Upper lobe of left lung (tissue), 6 donors: ENCODE measurements at regions not wholly inside any gene's neighbourhood (a gene's known extent, or its start where the extent isn't known, plus 50 kb on each side); places are given as distances from the start of the nearest gene placed in this dataset.

Source experiments
- ATAC-seq, 2 donors: fragments of 200-7000 bp; cut with Tn5 transposase; one replicate each; pipeline ENCODE4 v1.9.1; 2022; ENCODE audit warnings: mild to moderate bottlenecking in 2 of 2, moderate library complexity in 2 of 2; ENCODE audit not compliant: low FRiP score in 2 of 2
- DNase-seq, 2 donors: peaks; one replicate each; pipeline ENCODE4 v3.0.0-alpha.2; 2019 to 2020
- H3K27ac ChIP-seq, 4 donors: fragments of 200-600 bp; sonication (generic); one replicate each; pipeline ENCODE4 v1.5.1; 2016 to 2019
- H3K27me3 ChIP-seq, 4 donors: fragments of 200-600 bp; sonication (generic); one replicate each; pipeline ENCODE4 v1.5.1; 2017 to 2019
- H3K36me3 ChIP-seq, 4 donors: fragments of 200-600 bp; sonication (generic); one replicate each; pipeline ENCODE4 v1.5.1; 2016 to 2019
- H3K4me1 ChIP-seq, 4 donors: fragments of 200-600 bp; sonication (generic); one replicate each; pipeline ENCODE4 v1.5.1; 2018 to 2019
- H3K4me3 ChIP-seq, 4 donors: fragments of 200-600 bp; sonication (generic); one replicate each; pipeline ENCODE4 v1.5.1; 2017 to 2019; ENCODE audit warnings: mild to moderate bottlenecking in 2 of 4, moderate library complexity in 1 of 4
- H3K9me3 ChIP-seq, 4 donors: fragments of 200-600 bp; sonication (generic); one replicate each; pipeline ENCODE4 v1.5.1; 2018 to 2019
- EP300 ChIP-seq, 4 donors: sonication (generic); formaldehyde crosslinking; IDR thresholded peaks; one replicate each; pipeline ENCODE4 v1.5.1; 2017; ENCODE audit warnings: antibody characterized with exemption in 4 of 4, control low read depth in 2 of 4
- POLR2A ChIP-seq, 4 donors: fragments of 450-650 bp; IDR thresholded peaks; one replicate each; pipeline ENCODE4 v1.5.1; 2016 to 2017; ENCODE audit warnings: antibody characterized with exemption in 4 of 4, mild to moderate bottlenecking in 2 of 4
- POLR2AphosphoS5 ChIP-seq, 2 donors: sonication (generic); formaldehyde crosslinking; IDR thresholded peaks; one replicate each; pipeline ENCODE4 v1.5.1; 2017; ENCODE audit warnings: antibody characterized with exemption in 2 of 2
- WGBS, 2 donors: methylation state at CpG; one replicate each; pipeline ENCODE4 v1.1.5; 2017 to 2018; 5-methylcytosine and 5-hydroxymethylcytosine counted together
- TF ChIP-seq, protein P1 (sequence below), 6 experiments: fragments of 450-650 bp in 4 of 6; fragments of 200-600 bp in 2 of 6; sonication (generic) in 2 of 6; IDR thresholded peaks; one replicate each; pipeline ENCODE4 v1.5.1; 2016 to 2019; ENCODE audit warnings: antibody characterized with exemption in 6 of 6
- donor health status: DM: no; HTN: no; CAD: no; lungs with moderate emphysema.
- donor health status: DM: no; HTN: yes; CAD: no; lungs with severe emphysema.

- no peak overlapping the region for H3K27ac ChIP-seq
- peak overlapping the region in 3 of 4 donors; percentile 15 to 37 (median 23) for H3K4me3 ChIP-seq
- peak in 1 of 2 donors; percentile 86 for DNase-seq
- 6 to 7% methylated on average over 12 to 42 of the region's 45 CpGs for WGBS, 2 donors
- peaks cover 0 to 19% (median 9%) of the 10 kb centered on the region in 4 donors for H3K27me3 ChIP-seq
- ATAC-seq: peak in 1 of 2 donors; percentile 2
- TF ChIP-seq POLR2AphosphoS5 (IDR thresholded peaks at IDR 0.05): no peak
- TF ChIP-seq, protein P1, sequence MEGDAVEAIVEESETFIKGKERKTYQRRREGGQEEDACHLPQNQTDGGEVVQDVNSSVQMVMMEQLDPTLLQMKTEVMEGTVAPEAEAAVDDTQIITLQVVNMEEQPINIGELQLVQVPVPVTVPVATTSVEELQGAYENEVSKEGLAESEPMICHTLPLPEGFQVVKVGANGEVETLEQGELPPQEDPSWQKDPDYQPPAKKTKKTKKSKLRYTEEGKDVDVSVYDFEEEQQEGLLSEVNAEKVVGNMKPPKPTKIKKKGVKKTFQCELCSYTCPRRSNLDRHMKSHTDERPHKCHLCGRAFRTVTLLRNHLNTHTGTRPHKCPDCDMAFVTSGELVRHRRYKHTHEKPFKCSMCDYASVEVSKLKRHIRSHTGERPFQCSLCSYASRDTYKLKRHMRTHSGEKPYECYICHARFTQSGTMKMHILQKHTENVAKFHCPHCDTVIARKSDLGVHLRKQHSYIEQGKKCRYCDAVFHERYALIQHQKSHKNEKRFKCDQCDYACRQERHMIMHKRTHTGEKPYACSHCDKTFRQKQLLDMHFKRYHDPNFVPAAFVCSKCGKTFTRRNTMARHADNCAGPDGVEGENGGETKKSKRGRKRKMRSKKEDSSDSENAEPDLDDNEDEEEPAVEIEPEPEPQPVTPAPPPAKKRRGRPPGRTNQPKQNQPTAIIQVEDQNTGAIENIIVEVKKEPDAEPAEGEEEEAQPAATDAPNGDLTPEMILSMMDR (IDR thresholded peaks at IDR 0.05): no peak
- no peak for TF ChIP-seq POLR2A (IDR thresholded peaks at IDR 0.05)
- no peak for TF ChIP-seq EP300 (IDR thresholded peaks at IDR 0.05)
- H3K9me3 ChIP-seq: no peaks in the 10 kb centered on the region
- no peaks in the 10 kb centered on the region for H3K36me3 ChIP-seq
- peaks cover 13 to 18% (median 15%) of the 10 kb centered on the region in 4 donors for H3K4me1 ChIP-seq
Observed at GRCh38 chr10:42932735-42933447, 144.0 kb upstream of the RET start.

- peaks cover 0 to 19% (median 9%) of the 10 kb centered on the region in 4 donors for H3K27me3 ChIP-seq
Observed at GRCh38 chr10:42933448-42934340, 143.2 kb upstream of the RET start.

GRCh38 chr10:42934351-42934811, 142.5 kb upstream of the RET start:
- peak in 1 of 2 donors; percentile 3 for ATAC-seq
- H3K4me3 ChIP-seq: no peak overlapping the region
- 83 to 97% methylated on average over 5 to 8 of the region's 8 CpGs for whole genome bisulfite sequencing, 2 donors
- no peaks in the 10 kb centered on the region for H3K36me3 ChIP-seq
- TF ChIP-seq, protein P1 (IDR thresholded peaks at IDR 0.05): no peak
- TF ChIP-seq POLR2A (IDR thresholded peaks at IDR 0.05) (no peak), EP300 (IDR thresholded peaks at IDR 0.05) (no peak), POLR2AphosphoS5 (IDR thresholded peaks at IDR 0.05) (no peak)
- H3K4me1 ChIP-seq: peaks cover 13 to 18% (median 15%) of the 10 kb centered on the region in 4 donors
- no peak overlapping the region for H3K27ac ChIP-seq
- DNase-seq: no peak
- H3K27me3 ChIP-seq: peaks cover 0 to 19% (median 9%) of the 10 kb centered on the region in 4 donors
- no peaks in the 10 kb centered on the region for H3K9me3 ChIP-seq

More at GRCh38 chr10:42933448-42934340, 143.2 kb upstream of the RET start:
- Histone ChIP-seq H3K4me1 (peaks cover 13 to 18% (median 15%) of the 10 kb centered on the region in 4 donors), H3K36me3 (no peaks in the 10 kb centered on the region), H3K9me3 (no peaks in the 10 kb centered on the region), H3K4me3 (peak overlapping the region in 3 of 4 donors; percentile 15 to 37 (median 23)), H3K27ac (no peak overlapping the region)
- ATAC-seq: peak; percentile 1 to 19
- DNase-seq: peak in 1 of 2 donors; percentile 82
- TF ChIP-seq POLR2A (IDR thresholded peaks at IDR 0.05) (no peak), POLR2AphosphoS5 (IDR thresholded peaks at IDR 0.05) (no peak), EP300 (IDR thresholded peaks at IDR 0.05) (no peak)
- TF ChIP-seq, protein P1 (IDR thresholded peaks at IDR 0.05): no peak
- WGBS, 2 donors: 5 to 18% methylated on average over 33 to 56 of the region's 57 CpGs

- Histone ChIP-seq H3K4me3 (no peak overlapping the region), H3K27me3 (peaks cover 0 to 19% (median 9%) of the 10 kb centered on the region in 4 donors), H3K36me3 (no peaks in the 10 kb centered on the region), H3K9me3 (no peaks in the 10 kb centered on the region), H3K4me1 (peaks cover 13 to 18% (median 15%) of the 10 kb centered on the region in 4 donors), H3K27ac (no peak overlapping the region)
- DNase-seq (no peak), ATAC-seq (no peak)
- TF ChIP-seq EP300 (IDR thresholded peaks at IDR 0.05): no peak
- no peak for TF ChIP-seq POLR2AphosphoS5 (IDR thresholded peaks at IDR 0.05)
- WGBS, 2 donors: 71 to 76% methylated on average over 3 of the region's 3 CpGs
Observed at GRCh38 chr10:42934842-42935241, 142.0 kb upstream of the RET start.

DNA sequence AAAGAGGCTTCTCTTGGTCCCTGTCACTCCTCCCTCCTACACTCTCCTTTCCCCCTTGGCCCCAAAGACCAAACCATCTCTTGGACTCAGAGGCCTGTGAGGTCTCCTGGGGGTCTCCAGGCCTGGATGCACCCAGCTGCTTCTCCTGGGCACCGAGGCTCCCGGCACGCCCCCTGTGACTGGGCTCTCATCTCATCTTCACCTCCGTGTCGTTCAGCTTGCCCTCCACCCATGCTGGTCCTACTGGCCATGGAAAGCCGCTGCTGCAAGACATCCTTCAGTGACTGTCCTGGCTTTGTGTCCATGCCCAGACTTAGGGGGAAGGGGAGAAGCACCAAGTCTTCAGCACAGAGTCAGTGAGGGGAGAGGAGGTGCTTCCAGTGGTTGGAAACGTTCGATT, 141.4 kb upstream of the RET start:
- WGBS, 2 donors: 86 to 90% methylated on average over 8 of the region's 8 CpGs
- H3K36me3 ChIP-seq: no peaks in the 10 kb centered on the region
- no peak for DNase-seq
- peaks cover 0 to 19% (median 9%) of the 10 kb centered on the region in 4 donors for H3K27me3 ChIP-seq
- no peak for ATAC-seq
- H3K27ac ChIP-seq: no peak overlapping the region
- TF ChIP-seq EP300 (IDR thresholded peaks at IDR 0.05): no peak
- no peak for TF ChIP-seq POLR2AphosphoS5 (IDR thresholded peaks at IDR 0.05)
- TF ChIP-seq POLR2A (IDR thresholded peaks at IDR 0.05): no peak
- TF ChIP-seq, protein P1 (IDR thresholded peaks at IDR 0.05): no peak
- no peaks in the 10 kb centered on the region for H3K9me3 ChIP-seq
- no peak overlapping the region for H3K4me3 ChIP-seq
- H3K4me1 ChIP-seq: peaks cover 13 to 18% (median 15%) of the 10 kb centered on the region in 4 donors
